Fibroblast of skin of right quadriceps (primary cell): ENCODE measurements at regions not wholly inside any gene's neighbourhood (a gene's known extent, or its start where the extent isn't known, plus 50 kb on each side); places are given as distances from the start of the nearest gene placed in this dataset.

Experiments
- DNase-seq: peaks from one replicate; pipeline ENCODE4 v3.0.0-alpha.2; 2013

DNA sequence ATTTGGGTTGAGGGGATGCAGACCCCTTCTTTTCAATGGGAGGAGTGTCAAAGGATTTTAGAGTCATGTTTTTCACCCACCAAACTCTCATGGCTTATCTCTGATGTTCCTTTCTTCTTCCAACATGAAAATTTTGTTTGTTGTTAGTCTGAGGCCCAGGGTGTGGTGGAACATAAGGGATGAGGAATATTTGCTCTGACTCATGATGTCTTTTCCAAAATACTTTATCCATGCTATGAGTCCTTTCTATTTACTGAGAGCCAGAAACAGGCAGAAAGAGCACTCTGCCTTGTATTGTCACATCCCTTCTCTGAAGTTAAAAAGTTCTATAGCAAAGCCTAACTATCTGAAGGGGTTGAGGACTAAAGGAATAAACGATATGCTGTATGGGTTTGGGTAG, 61.6 kb upstream of the GYPA start:
- DNase-seq, result no peak

DNA sequence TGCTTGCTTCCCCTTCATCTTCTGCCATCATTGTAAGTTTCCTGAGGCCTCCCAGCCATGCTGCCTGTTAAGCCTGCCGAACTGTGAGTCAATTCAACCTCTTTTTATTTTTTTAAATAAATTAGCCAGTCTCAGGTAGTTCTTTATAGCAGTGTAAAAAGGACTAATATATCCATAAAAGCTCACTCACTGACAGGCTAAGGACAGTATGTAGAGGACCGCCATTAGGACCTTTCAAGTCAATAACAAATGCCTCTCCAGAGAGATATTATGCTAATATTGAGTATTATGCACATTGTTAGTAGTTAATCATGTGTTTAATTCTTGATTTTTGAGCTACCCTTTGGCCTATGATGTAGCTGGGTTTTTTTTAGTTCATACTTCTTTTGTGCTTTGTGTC, 62.6 kb upstream of the GYPA start:
- DNase-seq, result no peak

DNA sequence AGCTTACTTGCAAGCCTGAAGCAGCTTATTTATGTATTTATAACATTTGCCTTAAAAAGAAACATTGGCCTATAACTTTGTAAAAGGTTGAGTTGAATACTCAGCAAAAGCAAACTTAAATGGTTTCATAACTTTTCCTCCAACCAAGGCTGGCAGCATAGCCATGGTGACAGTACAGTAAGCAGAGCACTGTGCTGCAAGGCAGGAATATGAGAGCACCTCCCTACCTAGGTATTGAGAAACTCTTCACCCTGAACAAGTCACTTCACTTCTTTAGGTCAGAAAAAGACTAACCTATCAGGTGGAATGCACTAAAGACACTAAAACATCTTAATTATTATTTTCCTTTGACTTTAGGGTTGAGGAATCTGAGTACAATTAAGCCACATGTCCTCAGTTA, 63.9 kb upstream of the GYPA start:
- DNase-seq, result no peak

DNA sequence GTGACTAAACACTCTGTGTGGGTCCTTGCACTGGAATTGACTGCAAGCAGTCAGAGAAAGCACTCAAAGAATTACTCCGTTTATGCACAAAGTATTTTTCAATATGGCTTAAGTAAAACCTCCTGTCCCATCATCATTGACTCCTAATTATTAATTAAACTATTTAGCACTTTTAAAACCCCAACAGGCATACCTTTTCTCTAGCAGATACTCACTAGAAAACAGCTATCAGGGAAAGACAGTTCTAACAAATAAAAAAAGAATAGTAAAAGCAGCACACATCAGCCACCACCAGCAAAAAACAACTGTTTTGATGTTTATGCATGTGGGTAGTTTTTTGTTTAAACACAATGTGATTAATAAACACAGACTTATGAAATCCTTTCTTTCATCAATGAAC, 66.2 kb upstream of the GYPA start:
- DNase-seq, result no peak

DNA sequence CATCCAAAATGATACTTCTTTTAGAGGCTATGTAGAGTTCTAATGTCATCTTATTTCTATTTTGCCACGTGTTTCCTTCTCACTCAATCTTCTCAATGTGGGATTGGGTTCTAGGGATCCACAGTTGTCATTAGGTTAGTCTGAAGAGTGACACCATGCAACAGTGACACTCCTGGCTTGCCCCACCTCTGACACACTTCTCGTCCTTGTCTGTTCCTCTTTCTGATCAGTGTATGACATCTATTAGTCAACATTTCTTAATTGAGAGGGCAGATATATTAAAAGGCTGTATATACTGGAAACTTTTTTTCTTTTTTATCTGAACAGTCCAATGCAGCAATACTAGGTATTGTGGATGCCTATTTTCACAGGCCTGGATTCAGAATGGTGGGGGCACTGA, 67.6 kb upstream of the GYPA start:
- DNase-seq, result no peak

DNA sequence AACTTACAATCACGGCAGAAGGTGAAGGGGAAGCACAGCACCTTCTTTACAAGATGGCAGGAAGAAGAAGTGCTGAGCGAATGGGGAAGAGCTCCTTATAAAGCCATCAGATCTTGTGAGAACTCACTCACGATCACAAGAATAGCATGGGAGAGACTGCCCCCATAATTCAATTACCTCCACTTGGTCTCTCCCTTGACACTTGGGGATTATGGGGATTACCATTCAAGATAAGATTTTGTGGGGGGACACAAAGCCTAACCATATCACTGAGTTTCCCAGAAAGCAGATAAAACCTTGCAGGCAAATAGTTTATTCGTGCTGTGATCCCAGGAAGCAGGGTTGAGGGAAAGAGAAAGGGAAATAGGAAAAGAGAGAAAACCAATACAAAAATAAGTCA, 69.0 kb upstream of the GYPA start:
- DNase-seq, result no peak

DNA sequence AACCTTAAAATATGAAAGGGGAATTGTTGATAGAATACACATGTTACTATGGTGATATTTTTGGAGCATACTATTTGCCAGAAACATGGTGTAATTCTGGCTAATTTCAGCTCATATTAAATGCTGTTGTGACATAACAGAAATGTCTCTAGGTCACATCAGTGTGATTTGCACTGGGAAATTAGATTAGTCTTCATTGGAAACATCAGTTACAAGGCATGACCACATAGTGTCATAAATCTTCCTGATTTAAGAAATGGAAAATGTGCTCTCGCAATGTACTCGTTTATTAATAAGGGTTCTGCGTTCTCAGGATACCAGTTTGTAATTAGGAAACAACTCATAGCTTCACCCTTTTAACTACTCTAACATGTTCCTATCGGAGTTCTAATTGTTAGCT, 72.9 kb upstream of the GYPA start:
- DNase-seq, result no peak

DNA sequence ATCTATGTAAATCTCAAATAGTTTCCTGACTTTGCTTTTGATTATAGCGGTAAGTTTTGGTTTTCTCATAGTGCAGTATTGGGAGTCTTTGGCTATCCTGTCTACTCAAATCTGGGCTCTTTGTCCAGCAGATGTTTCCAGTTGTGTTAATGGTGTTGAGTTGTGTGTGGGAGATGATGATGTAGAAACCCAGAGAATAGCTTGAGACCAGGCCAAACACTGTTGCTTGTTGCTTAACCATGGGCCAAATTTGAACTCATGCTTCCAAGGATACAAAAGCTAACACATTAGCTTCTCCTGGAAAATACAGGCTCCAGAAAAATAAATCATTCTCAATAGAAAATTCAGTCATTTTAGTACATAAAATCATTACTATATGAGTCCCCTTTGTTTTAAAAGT, 82.6 kb upstream of the GYPA start:
- DNase-seq, result no peak

DNA sequence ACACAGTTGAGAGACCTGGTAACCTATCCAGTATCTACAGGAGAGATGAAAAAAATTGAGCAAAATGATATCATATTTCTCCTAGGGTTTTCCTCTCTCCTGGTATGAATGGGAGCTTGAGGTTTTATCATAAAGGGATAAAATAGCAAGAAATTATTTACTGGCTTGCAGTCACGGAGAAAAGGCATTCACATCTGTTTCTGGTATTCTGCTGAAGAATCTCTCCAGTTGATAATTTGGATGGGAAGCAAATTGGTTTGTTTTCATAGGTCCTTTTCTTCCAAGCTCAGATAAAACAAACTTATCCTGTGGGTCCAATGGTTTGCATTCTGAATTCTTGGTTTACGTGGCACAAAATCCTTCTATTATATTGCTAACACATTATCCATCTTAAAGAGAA, 83.1 kb upstream of the GYPA start:
- no peak for DNase-seq

DNA sequence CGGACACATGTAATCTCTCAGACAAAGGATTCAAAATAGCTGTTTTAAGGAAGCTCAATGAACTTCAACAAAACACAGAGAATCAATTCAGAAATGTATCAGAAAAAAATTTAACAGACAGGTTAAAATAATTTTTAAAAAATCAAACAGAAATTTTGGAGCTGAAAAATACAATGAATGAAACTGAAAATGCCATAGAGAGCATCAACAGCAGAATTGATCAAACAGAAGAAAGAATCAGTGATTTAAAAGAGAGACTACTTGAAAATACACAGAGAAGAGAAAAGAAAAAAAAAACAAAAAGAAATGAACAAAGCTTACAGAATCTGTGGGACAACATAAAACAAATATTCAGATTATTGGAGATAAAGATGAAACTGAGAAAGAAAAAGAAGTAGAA, 118.8 kb upstream of the GYPA start:
- no peak for DNase-seq

DNA sequence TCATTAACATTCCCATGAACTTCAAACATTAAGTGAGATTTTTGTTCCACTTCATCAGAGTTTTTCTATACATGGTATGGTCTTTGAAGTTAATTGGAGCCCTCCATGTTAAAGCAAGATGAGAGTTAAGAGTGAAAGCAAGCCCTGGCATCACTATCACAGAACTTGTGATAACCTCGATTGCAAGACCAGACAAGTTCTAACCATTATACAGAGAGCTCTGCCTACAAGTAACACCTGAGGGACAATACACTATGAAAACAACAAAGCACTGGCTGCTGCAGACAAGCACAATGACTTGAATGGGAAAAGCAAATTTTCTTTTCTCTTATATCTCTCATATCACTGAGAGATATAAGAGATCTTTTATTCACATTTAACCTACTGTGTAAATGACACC, 126.6 kb upstream of the GYPA start:
- DNase-seq, result no peak

DNA sequence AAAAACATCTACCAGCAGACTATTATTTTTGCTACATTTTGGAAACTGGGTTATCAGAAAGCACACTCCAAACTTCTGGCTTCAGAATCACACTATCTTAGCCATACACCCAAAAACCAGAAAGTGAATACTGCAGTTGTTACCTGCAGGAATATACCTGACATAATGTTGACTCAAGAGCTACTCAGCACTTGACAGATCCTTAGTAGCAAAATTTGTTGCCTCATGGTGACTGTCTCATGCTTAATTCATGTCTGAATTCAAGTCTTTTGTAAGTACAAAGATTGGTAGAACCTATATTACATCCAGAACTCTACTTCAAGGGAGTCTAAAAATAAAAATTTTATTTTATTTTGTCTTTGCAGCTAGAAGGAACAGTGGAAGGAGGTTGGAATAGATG, 140.2 kb upstream of the GYPA start:
- no peak for DNase-seq

DNA sequence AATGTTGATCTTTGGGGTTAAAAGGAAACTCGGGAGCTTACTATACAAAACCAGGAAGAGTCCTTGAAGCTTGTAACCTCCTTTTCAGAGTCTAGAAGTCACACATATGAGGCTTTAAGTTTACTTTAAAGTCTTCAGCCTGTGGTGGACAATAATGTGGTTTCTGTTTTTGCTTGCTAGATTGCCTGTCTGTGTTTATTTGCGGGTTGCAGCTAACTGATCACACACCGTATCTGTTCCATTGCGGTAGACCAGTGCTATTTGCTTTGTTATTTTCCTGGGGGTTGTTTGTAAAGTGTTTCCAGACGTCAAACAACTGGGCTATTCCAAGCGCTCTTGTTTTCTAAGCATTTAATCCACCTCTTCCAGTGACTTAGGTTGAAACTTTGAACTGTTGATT, 143.0 kb upstream of the GYPA start:
- no peak for DNase-seq

DNA sequence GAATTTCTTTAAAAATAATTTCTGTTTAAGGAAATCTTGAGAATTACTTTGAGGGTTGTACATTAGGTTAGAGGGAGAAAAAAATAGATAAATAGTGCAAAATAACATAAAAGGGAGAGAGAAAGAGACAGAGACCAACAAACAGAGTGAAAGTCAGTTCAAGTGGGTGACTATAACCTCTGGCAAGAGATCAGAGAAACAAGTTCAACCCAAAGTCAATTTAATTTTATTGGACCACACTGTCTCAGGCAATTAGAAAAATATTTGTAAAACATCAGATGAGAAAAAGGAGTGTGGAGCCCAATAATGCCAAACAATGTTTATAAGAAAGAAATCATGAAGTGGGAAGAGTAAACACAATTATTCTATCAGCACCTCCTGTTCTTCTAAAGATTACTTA, 143.5 kb upstream of the GYPA start:
- no peak for DNase-seq

DNA sequence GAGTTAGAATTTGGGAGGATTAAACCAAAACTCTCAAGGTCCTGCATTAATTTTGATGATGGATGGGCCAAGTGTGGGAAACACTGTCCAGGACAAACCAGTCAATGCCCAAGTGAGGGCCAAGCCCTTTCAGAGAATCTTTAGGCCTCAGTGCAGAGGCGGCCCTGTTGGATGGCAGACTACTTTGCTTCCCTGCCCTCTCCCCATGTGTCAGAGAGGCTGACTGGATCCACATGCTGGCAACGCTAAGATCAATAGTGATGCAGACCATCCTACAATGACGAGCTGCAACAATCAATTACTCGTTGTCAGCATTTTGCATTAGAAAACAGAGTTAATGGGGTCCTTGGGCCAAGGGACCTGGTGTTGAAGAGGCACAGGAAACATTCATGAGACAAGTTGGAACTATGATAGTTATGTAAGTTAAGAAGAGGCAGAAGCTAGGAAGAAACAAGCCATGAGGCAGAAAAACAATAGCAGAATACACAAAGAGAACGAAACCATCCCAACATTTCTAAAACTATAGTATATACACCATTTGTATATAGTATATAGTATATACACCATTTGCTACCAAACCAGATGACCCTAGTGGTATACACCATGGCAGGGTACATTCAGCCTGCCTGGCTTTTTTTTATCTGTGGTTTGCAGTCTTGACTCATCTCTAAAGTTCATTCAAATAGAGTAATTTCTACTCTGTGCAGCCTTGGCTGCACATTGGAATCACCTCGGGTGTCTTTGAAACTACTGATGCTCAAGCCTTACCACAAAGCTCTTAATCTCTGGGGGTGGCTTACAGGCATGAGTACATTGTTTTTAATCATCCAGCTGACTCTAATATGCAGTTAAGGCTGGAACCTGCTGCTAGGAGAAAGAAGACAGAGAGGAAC, 147.7 kb upstream of the GYPA start:
- DNase-seq, result peak; percentile 12

DNA sequence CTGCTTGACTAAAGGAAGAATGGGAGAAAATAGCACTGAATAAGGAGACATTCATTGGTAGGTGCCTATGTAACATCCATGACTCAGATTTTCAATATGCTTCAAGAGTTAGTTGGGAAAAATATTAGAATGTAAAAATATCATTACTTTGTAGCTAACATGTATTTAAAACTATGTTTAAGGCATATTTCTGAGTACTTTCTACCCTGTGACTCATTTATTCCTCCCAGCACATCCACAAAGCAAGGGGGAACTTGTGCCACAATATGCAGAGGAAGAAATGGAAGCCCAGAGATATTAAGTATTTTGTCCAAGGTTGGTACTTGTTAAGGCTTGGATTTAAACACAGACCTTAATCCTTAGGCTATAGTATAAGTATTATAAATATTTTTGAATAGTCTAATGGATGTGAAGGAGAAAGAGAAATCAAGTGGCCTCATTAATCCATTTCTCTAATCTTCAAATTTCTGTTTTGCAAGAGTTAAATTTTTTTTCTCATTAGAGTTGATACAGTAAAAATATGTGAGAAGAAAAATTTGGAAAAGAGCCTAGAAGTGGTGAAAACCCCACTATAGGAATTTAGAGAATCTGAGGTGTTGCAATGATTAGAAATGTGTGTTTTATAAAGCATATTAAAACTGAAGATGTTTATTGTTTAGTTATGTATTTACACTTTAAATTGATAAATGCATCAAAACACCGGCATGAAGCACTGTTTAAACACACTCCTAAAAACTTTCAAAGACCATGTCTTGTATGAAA, 149.3 kb upstream of the GYPA start:
- DNase-seq, result peak; percentile 51

DNA sequence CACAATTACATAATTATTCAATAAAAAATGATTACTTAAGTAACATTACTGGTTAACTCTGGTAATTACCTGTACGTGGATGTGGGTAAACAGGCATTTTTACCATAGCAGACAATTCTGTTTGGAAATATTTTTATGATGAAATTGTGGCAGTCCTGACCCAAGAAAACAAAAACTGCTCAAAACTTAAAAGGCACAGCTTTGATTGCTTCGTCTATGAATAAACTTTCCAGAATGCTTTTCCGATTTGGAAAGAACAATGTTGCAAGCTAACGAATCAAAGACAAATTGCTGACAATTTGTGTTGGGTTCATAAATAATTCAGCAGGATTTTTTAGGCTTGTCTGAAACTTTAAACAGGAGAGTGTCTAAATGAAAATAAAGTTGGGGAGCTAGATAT, 150.6 kb upstream of the GYPA start:
- DNase-seq, result no peak

DNA sequence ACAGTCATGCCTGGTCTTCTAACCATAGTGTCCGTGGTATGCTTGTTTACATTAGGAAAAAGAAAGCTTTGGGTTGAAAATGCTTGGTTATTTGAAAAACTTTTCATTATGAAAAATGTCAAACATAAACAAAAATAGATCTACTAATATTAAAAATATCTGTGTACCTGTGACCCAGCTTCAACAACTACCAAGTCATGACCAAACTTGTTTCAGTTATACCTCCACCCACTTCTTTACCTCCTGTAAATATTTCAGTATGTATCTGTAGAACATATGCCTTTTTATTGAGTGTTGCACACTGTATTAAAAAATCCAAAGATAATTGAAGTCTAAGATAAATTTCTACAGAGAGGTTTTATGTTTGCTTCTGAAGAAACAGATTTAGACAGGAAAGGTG, 153.7 kb upstream of the GYPA start:
- DNase-seq, result no peak

DNA sequence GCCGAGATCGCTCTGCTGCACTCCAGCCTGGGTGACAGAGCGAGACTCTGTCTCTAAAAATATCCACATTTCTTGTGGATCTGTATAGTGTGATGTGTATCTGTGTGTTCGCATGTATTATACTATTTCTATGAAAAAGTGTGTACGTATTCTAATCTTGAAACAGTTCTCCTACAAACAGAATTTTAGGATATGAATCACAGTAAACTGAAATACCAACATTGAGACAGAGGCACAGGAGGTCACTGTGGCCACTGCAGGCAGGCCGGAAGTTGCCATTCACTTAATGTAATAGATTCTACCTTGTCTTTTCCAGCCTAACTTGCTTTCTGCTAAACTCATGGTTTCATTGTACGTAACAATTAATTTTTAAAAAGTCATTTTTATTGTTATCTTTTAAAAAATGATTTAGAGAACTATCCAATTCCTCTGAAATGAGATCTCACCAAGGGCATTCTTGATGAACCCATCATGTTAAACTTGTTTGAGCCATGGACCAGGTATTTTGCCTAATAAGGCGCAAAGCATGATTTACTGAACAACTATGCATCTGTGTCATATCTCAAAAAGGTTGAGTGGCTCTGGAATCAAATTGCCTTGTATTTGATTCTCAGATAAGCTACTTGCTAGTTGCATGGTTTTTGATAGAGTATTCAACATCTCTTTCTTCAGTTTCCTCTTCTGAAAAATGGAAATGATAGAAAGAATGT, 154.9 kb upstream of the GYPA start:
- DNase-seq, result peak; percentile 23

DNA sequence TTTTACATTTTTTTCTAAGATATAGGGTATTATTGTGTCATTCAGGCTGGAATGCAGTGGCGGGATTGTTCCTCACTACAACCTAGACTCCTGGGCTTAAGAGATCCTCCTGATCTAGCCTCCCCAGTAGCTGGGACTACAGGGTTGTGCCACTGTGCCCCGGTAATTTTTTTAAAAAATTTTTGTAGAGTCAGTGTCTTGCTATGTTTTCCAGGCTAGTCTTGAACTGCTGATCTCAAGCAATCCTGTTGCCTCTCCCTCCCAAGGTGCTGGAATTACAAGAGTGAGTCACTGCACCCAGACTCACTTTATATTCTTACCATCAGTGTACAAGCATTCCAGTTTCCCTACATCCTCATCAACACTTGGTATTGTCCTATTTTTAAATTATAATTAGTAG, 156.4 kb upstream of the GYPA start:
- no peak for DNase-seq

DNA sequence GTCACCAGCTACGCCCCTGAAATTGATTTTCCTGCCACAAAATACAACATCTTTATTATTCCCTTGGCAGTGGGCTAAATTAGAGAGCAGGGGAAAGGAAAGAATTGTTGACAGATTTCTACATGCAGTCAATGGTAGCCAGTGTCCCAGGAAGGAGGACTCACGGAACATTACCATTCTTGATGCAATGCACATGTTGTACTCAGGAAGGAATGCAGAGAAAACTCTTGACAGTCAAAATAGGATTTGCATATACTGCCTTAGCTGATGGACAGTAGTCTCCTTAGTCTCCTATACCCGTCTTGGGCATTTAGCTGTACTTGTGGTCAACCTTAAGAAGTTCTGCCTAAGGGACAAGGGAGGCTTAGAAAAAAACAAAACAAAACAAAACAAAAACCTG, 158.0 kb upstream of the GYPA start:
- no peak for DNase-seq

DNA sequence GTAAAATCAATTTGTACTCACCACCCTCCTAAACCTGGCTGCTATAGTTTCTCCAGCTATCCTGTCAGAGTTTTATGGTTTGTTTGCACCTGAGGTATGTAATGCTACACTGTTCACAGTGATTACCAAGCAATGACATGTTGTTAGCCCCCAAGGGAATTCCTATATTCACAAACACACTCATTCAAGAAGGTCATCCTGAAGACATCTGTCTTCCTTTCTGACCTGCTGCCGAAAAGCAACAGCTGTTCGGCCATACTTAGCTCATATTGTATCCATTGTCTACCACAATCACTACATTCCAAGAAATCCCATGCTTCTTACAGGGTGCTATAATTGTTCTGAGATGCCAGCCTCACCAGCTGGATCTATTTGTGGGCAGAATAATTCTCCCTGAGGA, 160.1 kb upstream of the GYPA start:
- no peak for DNase-seq

DNA sequence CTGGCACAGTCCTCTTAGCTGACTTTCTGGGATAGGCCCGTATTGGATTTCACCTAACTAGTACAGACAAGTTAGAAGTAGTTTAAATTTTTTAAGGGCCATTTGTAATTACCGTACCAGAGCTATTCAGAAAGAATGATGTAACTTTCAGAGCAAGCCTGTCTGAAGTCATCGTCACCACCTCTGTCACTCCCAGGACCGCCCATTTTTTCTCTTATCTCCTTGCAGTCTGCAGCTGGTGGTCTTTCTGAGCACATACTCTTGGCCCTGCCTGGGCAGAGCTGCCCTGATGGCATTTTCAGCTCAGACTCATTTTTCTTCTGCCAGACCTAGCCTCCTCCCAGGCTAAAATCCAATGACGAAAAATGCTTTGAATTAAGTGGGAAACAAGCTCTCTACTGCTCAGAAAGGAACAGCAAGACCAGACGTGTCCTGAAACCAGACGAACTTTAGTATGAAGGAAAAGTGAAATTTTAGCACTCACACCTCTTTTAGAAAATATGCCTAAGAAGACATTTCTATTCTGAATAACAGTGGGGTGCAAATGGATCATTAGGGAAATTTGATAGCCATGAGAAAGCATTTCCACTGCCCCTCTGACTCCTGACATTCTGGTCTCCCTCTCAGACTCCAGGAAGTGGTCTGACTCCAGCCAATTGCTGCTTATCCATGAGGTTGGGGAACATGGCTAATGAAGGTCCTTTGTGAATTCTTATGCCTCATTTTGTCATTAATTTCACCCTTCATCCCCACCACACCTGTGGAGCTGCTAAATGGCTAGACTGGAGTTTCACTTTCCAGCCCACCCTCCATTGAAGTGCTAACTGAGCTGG, 162.4 kb upstream of the GYPA start:
- no peak for DNase-seq
